ENCODE measurements at regions not wholly inside any gene's neighbourhood (a gene's known extent, or its start where the extent isn't known, plus 50 kb on each side); places are given as distances from the start of the nearest gene placed in this dataset.

DNA sequence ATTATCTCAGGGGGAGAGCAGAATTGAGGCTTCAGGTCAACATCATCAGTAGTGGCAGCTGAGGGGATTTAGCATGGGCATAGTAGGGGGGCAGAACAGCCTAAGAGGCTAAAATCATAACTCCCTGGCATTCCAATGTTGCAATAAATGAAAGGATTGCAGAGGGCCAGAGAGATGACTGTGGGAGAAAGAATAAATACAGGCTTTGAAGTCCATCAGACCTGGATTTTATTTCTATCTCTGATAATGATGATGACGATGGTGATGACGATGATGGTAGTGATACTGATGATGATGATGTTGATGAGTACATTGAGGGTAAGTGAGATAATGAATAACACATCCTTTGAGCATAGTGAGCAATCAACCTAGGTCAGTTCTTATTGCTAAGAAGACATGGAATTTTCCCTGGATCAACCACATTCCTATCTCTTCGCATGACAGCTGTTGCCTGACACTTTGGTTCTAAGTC is 107.4 kb upstream of the CDH11 start:
- TF ChIP-seq CTCF (IDR thresholded peaks at IDR 0.05) = no peak
- no peak for TF ChIP-seq POLR2A (IDR thresholded peaks at IDR 0.05)
